ENCODE measurements at regions not wholly inside any gene's neighbourhood (a gene's known extent, or its start where the extent isn't known, plus 50 kb on each side); places are given as distances from the start of the nearest gene placed in this dataset.

DNA sequence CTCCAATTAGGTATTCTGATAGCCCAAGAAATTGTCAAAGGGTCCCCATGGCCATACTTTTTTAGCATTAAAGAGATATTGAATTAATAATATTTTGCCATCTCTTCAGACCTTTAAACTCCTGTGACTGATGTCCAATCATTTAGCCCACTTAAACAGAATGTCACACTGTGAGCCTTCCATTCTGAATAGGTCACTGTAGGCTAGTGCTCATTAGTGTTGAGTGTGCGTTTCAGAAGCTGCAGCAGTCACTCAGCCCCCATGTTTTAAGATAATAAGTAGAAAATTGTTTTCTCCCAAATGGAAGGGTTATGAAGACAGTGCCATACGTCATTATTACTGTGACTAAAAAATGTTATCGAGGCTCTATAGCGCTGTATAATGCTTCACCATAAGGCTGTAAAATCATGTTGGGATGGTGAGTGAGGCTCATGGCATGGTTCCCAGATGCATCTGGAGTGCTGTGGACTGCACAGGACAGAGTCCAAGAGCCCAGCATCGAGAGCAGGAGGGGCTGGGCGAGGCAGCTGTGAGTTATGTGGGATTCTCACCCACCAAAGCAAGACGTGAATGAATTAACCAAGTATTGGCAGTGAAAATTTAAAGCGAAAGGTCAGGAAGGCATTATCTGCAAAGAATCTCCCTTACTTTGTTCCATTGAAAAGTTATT, 2112.9 kb upstream of the WWC1 start:
- no peak for TF ChIP-seq EZH2 (IDR thresholded peaks at IDR 0.05; ENCODE audit: low read length)
- TF ChIP-seq, protein P1, sequence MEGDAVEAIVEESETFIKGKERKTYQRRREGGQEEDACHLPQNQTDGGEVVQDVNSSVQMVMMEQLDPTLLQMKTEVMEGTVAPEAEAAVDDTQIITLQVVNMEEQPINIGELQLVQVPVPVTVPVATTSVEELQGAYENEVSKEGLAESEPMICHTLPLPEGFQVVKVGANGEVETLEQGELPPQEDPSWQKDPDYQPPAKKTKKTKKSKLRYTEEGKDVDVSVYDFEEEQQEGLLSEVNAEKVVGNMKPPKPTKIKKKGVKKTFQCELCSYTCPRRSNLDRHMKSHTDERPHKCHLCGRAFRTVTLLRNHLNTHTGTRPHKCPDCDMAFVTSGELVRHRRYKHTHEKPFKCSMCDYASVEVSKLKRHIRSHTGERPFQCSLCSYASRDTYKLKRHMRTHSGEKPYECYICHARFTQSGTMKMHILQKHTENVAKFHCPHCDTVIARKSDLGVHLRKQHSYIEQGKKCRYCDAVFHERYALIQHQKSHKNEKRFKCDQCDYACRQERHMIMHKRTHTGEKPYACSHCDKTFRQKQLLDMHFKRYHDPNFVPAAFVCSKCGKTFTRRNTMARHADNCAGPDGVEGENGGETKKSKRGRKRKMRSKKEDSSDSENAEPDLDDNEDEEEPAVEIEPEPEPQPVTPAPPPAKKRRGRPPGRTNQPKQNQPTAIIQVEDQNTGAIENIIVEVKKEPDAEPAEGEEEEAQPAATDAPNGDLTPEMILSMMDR (optimal IDR thresholded peaks at IDR 0.05 in 1 of 3, IDR thresholded peaks at IDR 0.05 in 1 of 3, conservative IDR thresholded peaks at IDR 0.05 in 1 of 3; ENCODE audit: extremely low read depth in 1 of 3, insufficient read depth in 2 of 3, low read length in 3 of 3) = no peak

All from keratinocyte (primary cell).